GM12875 (cell line): ENCODE measurements at regions not wholly inside any gene's neighbourhood (a gene's known extent, or its start where the extent isn't known, plus 50 kb on each side); places are given as distances from the start of the nearest gene placed in this dataset.

Experiments
- H3K4me3 ChIP-seq: one replicate; pipeline ENCODE4 v1.5.1; 2011; ENCODE audit warnings: low read depth, low read length, control low read depth
- TF ChIP-seq, protein P1 (sequence below): IDR thresholded peaks from 2 replicates; pipeline ENCODE4 v1.5.1; 2011; ENCODE audit warnings: low read depth, mild to moderate bottlenecking, control low read depth, inconsistent platforms, low read length, moderate library complexity, borderline replicate concordance; ENCODE audit not compliant: insufficient read depth

- TF ChIP-seq, protein P1, sequence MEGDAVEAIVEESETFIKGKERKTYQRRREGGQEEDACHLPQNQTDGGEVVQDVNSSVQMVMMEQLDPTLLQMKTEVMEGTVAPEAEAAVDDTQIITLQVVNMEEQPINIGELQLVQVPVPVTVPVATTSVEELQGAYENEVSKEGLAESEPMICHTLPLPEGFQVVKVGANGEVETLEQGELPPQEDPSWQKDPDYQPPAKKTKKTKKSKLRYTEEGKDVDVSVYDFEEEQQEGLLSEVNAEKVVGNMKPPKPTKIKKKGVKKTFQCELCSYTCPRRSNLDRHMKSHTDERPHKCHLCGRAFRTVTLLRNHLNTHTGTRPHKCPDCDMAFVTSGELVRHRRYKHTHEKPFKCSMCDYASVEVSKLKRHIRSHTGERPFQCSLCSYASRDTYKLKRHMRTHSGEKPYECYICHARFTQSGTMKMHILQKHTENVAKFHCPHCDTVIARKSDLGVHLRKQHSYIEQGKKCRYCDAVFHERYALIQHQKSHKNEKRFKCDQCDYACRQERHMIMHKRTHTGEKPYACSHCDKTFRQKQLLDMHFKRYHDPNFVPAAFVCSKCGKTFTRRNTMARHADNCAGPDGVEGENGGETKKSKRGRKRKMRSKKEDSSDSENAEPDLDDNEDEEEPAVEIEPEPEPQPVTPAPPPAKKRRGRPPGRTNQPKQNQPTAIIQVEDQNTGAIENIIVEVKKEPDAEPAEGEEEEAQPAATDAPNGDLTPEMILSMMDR = no peak
Measured at GRCh38 chr7:86953219-86953618, 106.2 kb downstream of the ELAPOR2 start.

GRCh38 chr7:86951895-86952294 lies 107.6 kb downstream of the ELAPOR2 start:
- no peak overlapping the region for H3K4me3 ChIP-seq
- TF ChIP-seq, protein P1 = no peak

More at GRCh38 chr7:86953219-86953618, 106.2 kb downstream of the ELAPOR2 start:
- no peak overlapping the region for H3K4me3 ChIP-seq

DNA sequence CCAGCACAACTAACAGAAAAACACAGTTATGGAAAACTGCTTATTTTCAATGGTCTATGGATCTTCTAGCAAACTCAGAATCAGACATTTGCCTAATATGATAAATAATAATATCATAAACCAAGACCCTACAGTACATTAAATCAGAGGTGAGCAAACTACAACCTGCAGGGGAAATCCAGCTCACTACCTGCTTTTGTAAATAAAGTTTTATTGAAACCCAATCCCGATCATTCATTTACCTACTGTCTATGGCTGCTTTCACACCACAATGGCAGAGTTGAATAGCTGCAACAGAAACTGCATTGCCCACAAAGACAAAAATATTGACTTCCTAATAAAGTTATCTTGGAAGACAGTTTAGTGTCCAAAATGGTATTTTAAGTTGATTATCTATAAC lies 108.5 kb downstream of the ELAPOR2 start:
- TF ChIP-seq, protein P1 = no peak

GRCh38 chr7:86950360-86950759 lies 109.1 kb downstream of the ELAPOR2 start:
- TF ChIP-seq, protein P1 = peak; percentile 27; the same call in 1 of the 2 replicates
- H3K4me3 ChIP-seq = no peak overlapping the region

More for the DNA sequence above, 108.5 kb downstream of the ELAPOR2 start:
- no peak overlapping the region for H3K4me3 ChIP-seq

GRCh38 chr7:86949779-86950260 lies 109.6 kb downstream of the ELAPOR2 start:
- TF ChIP-seq, protein P1 = no peak
- H3K4me3 ChIP-seq = no peak overlapping the region

DNA sequence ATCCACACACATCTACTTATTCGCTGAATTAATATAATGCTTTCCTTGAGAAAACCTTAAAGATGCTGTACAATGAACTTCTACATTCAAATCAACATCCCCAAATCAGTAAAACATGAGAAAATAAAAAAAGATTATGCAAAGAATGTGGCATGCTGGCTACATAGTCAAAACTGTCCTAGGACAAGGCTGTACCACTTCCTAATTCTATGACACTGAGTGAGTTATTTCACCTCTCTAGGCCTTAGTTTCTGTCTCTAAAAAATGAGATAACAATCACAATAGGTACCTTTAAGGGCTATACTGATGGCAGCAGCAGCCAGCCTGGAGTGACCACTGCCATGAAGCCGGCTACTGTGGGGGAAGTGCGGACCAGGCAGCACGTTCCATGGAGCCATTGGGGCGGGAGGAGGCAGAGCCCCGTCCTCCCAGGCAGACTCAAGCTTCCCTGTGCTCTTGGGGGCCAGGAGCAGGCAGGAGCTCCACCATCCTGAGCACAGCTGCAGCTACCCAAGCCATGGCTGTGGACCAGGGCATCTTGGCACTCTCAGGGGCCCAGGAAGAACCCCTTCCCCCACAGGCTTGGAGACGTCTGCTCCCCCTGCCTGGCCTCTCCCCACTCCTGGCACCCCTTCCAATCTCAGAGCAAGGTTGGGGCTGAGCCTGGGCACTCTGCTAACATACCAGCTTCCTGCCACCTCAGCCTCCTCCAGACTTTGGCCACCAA lies 110.2 kb downstream of the ELAPOR2 start:
- H3K4me3 ChIP-seq = no peak overlapping the region
- TF ChIP-seq, protein P1 = no peak

DNA sequence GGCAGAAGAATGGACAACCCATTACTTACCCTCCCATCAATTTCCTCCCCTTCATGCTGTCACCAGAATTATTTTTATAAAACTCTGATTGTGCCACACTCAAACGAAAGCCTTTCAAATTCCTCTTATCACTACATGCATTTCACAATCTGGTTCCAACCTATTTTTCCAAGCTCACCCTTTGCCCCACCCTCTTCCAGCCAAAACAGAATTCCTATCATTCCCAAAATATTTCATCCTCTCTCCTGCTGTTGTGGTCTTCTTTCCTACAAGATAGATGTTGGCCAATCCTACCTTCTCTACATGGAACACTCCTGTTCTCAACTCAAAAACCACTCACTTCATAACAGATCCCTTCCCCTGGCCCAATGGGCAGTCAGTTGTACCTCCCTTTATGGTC lies 111.5 kb downstream of the ELAPOR2 start:
- H3K4me3 ChIP-seq = no peak overlapping the region
- TF ChIP-seq, protein P1 = no peak
